Mesendoderm (in vitro differentiated cells): ENCODE measurements at regions not wholly inside any gene's neighbourhood (a gene's known extent, or its start where the extent isn't known, plus 50 kb on each side); places are given as distances from the start of the nearest gene placed in this dataset.
A peak's percentile ranks its signal among the peaks of the same experiment; 100 is the strongest.

ENCODE experiments used
- DNase-seq: peaks from one replicate; pipeline ENCODE4 v3.0.0; 2013
- H2AK5ac ChIP-seq: 2 replicates; pipeline ENCODE4 v1.6.1; 2013; ENCODE audit warnings: low read length, inconsistent platforms
- H2BK120ac ChIP-seq: 2 replicates; pipeline ENCODE4 v1.6.1; 2013; ENCODE audit warnings: low read depth, mild to moderate bottlenecking, low read length, moderate library complexity, mixed read lengths
- H2BK15ac ChIP-seq: replicated peaks from 2 replicates; pipeline ENCODE4 v1.6.1; 2013; ENCODE audit warnings: low read depth, mild to moderate bottlenecking, moderate library complexity
- H2BK5ac ChIP-seq: 2 replicates; pipeline ENCODE4 v1.6.1; 2013; ENCODE audit warnings: low read length, inconsistent platforms
- H3K18ac ChIP-seq: 2 replicates; pipeline ENCODE4 v1.6.1; 2013; ENCODE audit warnings: mild to moderate bottlenecking, low read length, mixed read lengths
- H3K23ac ChIP-seq: one replicate; pipeline ENCODE4 v1.6.1; 2013; ENCODE audit warnings: low read length
- H3K27ac ChIP-seq: 2 replicates; pipeline ENCODE4 v1.5.1; 2013; ENCODE audit warnings: low read depth, mild to moderate bottlenecking, inconsistent platforms, low read length, moderate library complexity
- H3K27me3 ChIP-seq: 2 replicates; pipeline ENCODE4 v1.6.1; 2013; ENCODE audit warnings: low read length, control low read depth, mild to moderate bottlenecking, inconsistent platforms; ENCODE audit not compliant: insufficient read depth, poor library complexity
- H3K36me3 ChIP-seq: 2 replicates; pipeline ENCODE4 v1.6.1; 2013; ENCODE audit warnings: low read length, inconsistent platforms; ENCODE audit not compliant: control insufficient read depth, insufficient read depth
- H3K4ac ChIP-seq: one replicate; pipeline ENCODE4 v1.6.1; 2013; ENCODE audit warnings: low read depth, mild to moderate bottlenecking, low read length, moderate library complexity
- H3K4me1 ChIP-seq: 2 replicates; pipeline ENCODE4 v1.6.1; 2013; ENCODE audit warnings: low read depth, low read length, inconsistent platforms; ENCODE audit not compliant: control insufficient read depth
- H3K4me2 ChIP-seq: 2 replicates; pipeline ENCODE4 v1.6.1; 2013; ENCODE audit warnings: low read length
- H3K4me3 ChIP-seq: 2 replicates; pipeline ENCODE4 v1.5.1; 2013; ENCODE audit warnings: mild to moderate bottlenecking, low read length
- H3K56ac ChIP-seq: one replicate; pipeline ENCODE4 v1.6.1; 2013; ENCODE audit warnings: low read length
- H3K79me1 ChIP-seq: 2 replicates; pipeline ENCODE4 v1.6.1; 2013; ENCODE audit warnings: low read length, inconsistent platforms
- H3K79me2 ChIP-seq: 2 replicates; pipeline ENCODE4 v1.6.1; 2013; ENCODE audit warnings: mild to moderate bottlenecking, low read length; ENCODE audit not compliant: control insufficient read depth, insufficient read depth
- H3K9ac ChIP-seq: 2 replicates; pipeline ENCODE4 v1.6.1; 2013; ENCODE audit warnings: low read length, inconsistent platforms
- H4K5ac ChIP-seq: one replicate; pipeline ENCODE4 v1.6.1; 2013; ENCODE audit warnings: low read length
- H4K8ac ChIP-seq: one replicate; pipeline ENCODE4 v1.6.1; 2013; ENCODE audit warnings: low read depth, mild to moderate bottlenecking, control low read depth, low read length, moderate library complexity
- WGBS: extraction: QIAGEN DNeasy Blood & Tissue Kit; methylation state at CpG from one replicate; pipeline ENCODE4 v1.1.7; 2013; ENCODE audit warnings: low lambda C conversion rate, missing lambda C conversion rate; ENCODE audit not compliant: insufficient coverage; ENCODE audit errors: extremely low coverage; 5-methylcytosine and 5-hydroxymethylcytosine counted together

DNA sequence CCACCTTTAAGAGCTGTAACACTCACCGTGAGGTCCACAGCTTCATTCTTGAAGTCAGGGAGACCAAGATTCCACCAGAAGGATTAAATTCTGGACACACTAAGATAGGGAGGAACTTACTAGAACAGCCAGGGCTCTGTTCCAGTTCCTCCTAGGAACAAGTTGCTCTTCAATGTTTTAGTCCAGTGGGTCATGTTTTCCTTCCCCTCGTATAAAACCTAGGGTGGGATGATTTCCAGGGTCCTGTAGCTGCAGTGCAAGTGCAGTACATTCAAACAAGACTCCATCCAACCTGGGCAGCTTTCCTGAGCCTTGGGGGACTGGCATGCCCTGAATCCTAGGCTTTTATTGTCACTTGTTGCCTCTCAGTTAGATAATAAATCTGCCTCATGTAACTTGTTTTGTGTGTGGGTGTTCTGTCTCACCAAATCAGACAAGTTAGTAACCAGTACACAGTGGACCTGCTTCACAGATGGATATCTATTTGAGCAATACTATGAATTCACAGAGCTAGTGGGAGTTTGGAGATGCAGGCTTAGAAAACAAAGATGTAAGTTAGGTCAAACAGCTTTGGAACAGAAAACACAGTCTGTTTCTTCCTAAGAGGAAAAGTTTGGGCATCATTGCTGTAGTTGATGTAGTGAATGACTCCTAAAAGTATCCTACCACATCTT is 405.6 kb downstream of the GABRG2 start:
- no peaks in the 10 kb centered on the region for H3K27me3 ChIP-seq
- WGBS = no CpG with 5 or more reads among the region's 2 CpGs

DNA sequence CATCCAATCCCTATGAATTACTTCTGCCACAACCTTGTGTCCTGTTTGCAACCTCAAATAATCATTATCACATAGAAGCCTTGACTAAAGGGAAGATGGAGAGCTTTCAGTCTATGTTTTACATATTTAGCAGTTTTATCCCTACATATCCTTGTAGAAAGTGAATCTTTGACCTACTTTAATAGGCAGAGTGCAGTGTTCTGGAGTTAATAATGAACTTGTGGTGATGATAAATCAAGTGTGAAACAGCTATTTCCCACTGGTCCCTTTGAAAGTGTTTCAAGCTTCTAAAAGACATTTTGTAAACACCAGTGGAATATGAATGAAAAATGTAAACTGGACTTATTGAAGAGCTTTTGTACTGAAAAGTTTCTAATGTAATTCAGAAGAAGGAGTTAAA is 406.7 kb downstream of the GABRG2 start:
- Histone ChIP-seq H3K4ac (no peak overlapping the region), H4K8ac (no peak overlapping the region), H3K56ac (no peak overlapping the region), H3K23ac (no peak overlapping the region), H3K18ac (no peak overlapping the region), H3K4me3 (no peak overlapping the region), H2BK120ac (no peak overlapping the region), H2BK15ac (no peak overlapping the region), H3K4me1 (no peaks in the 10 kb centered on the region), H3K36me3 (no peaks in the 10 kb centered on the region), H2AK5ac (no peak overlapping the region), H2BK5ac (no peak overlapping the region), H3K27ac (no peak overlapping the region), H3K27me3 (no peaks in the 10 kb centered on the region), H4K5ac (no peak overlapping the region), H3K79me1 (no peaks in the 10 kb centered on the region), H3K9ac (no peak overlapping the region), H3K4me2 (no peak overlapping the region), H3K79me2 (no peaks in the 10 kb centered on the region)
- DNase-seq = no peak

More for the DNA sequence above, 405.6 kb downstream of the GABRG2 start:
- Histone ChIP-seq H3K36me3 (no peaks in the 10 kb centered on the region), H3K18ac (no peak overlapping the region), H3K79me2 (no peaks in the 10 kb centered on the region), H3K4ac (no peak overlapping the region), H3K4me1 (no peaks in the 10 kb centered on the region), H3K27ac (no peak overlapping the region), H3K4me3 (no peak overlapping the region), H3K9ac (no peak overlapping the region), H2BK5ac (no peak overlapping the region), H3K56ac (no peak overlapping the region), H3K23ac (no peak overlapping the region), H4K5ac (no peak overlapping the region), H2BK120ac (no peak overlapping the region), H3K79me1 (no peaks in the 10 kb centered on the region), H4K8ac (no peak overlapping the region), H3K4me2 (no peak overlapping the region), H2AK5ac (no peak overlapping the region), H2BK15ac (no peak overlapping the region)
- no peak for DNase-seq

- Histone ChIP-seq H4K8ac (no peak overlapping the region), H2BK15ac (no peak overlapping the region), H3K18ac (no peak overlapping the region), H3K56ac (no peak overlapping the region), H3K23ac (no peak overlapping the region), H4K5ac (no peak overlapping the region), H3K79me2 (no peaks in the 10 kb centered on the region), H2AK5ac (no peak overlapping the region), H3K4ac (no peak overlapping the region), H3K4me3 (no peak overlapping the region), H3K4me2 (no peak overlapping the region), H3K36me3 (no peaks in the 10 kb centered on the region), H3K27ac (no peak overlapping the region), H3K27me3 (no peaks in the 10 kb centered on the region), H2BK5ac (no peak overlapping the region), H3K9ac (no peak overlapping the region), H3K79me1 (no peaks in the 10 kb centered on the region), H2BK120ac (no peak overlapping the region), H3K4me1 (no peaks in the 10 kb centered on the region)
- WGBS = 100% methylated on average over 1 of the region's 6 CpGs
- no peak for DNase-seq
Measured at GRCh38 chr5:162484095-162484494, 416.5 kb downstream of the GABRG2 start.

- DNase-seq = peak; percentile 1
- no peak overlapping the region for H3K9ac ChIP-seq
- H3K4me1 ChIP-seq = no peaks in the 10 kb centered on the region
- H2BK5ac ChIP-seq = no peak overlapping the region
- H3K56ac ChIP-seq = no peak overlapping the region
- H2BK15ac ChIP-seq = no peak overlapping the region
- H4K5ac ChIP-seq = no peak overlapping the region
- H3K4me2 ChIP-seq = no peak overlapping the region
- H2AK5ac ChIP-seq = no peak overlapping the region
- no CpG with 5 or more reads among the region's 5 CpGs for WGBS
- H3K79me2 ChIP-seq = no peaks in the 10 kb centered on the region
- no peaks in the 10 kb centered on the region for H3K27me3 ChIP-seq
- no peak overlapping the region for H3K4ac ChIP-seq
- no peak overlapping the region for H3K23ac ChIP-seq
- no peak overlapping the region for H3K4me3 ChIP-seq
- H4K8ac ChIP-seq = no peak overlapping the region
- no peak overlapping the region for H2BK120ac ChIP-seq
- H3K18ac ChIP-seq = no peak overlapping the region
- H3K36me3 ChIP-seq = no peaks in the 10 kb centered on the region
- H3K79me1 ChIP-seq = no peaks in the 10 kb centered on the region
- H3K27ac ChIP-seq = no peak overlapping the region
Measured at GRCh38 chr5:162484986-162485385, 417.4 kb downstream of the GABRG2 start.

DNA sequence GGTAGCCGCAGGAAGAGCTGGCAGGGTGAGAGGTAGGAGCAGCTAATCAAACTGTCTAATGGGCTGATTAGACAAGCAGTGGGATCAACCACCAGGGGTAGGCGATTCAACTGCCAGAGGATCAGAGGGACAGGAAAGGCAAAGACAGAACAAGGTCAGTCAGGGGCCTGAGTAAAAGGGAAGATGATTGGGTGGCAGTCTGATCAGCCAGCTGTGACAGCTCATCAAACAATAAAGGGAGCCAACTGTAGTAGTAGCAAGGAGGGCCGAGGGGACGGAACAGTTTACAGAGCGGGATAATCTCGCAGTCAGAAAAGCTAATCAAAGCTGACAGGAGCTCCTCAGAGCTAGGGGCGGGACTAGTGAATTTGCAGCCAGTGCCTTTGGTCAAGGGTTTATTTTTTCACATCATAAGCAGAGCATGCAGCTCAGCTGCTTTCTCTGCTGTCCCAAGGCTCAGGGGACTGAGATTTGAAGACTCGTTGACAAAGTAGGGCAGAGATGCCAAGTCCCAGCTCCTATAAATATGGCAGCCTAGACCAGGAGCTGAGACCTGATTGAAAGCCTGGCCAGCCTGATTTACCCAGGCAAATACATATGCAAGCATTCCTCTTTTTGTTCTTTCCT is 418.2 kb downstream of the GABRG2 start:
- H2BK15ac ChIP-seq = no peak overlapping the region
- no CpG with 5 or more reads among the region's 8 CpGs for WGBS
- H3K27me3 ChIP-seq = no peaks in the 10 kb centered on the region
- peak; percentile 80 for DNase-seq
- no peaks in the 10 kb centered on the region for H3K79me1 ChIP-seq
- H3K9ac ChIP-seq = no peak overlapping the region
- no peak overlapping the region for H2BK5ac ChIP-seq
- H4K8ac ChIP-seq = no peak overlapping the region
- no peak overlapping the region for H3K23ac ChIP-seq
- no peaks in the 10 kb centered on the region for H3K79me2 ChIP-seq
- no peak overlapping the region for H3K4ac ChIP-seq
- H2BK120ac ChIP-seq = no peak overlapping the region
- no peak overlapping the region for H2AK5ac ChIP-seq
- no peak overlapping the region for H3K18ac ChIP-seq
- no peak overlapping the region for H4K5ac ChIP-seq
- no peaks in the 10 kb centered on the region for H3K36me3 ChIP-seq
- no peak overlapping the region for H3K27ac ChIP-seq
- no peaks in the 10 kb centered on the region for H3K4me1 ChIP-seq
- H3K4me3 ChIP-seq = no peak overlapping the region
- H3K4me2 ChIP-seq = no peak overlapping the region
- H3K56ac ChIP-seq = no peak overlapping the region
